22Rv1 (cell line): ENCODE measurements at regions not wholly inside any gene's neighbourhood (a gene's known extent, or its start where the extent isn't known, plus 50 kb on each side); places are given as distances from the start of the nearest gene placed in this dataset.

ENCODE experiments used
- ZFX ChIP-seq: fragments of 450-650 bp; IDR thresholded peaks from 2 replicates; pipeline ENCODE4 v1.6.1; 2017; ENCODE audit warnings: antibody characterized with exemption, borderline replicate concordance
- TF ChIP-seq, protein P1 (sequence below): fragments of 450-650 bp; IDR thresholded peaks from 2 replicates; pipeline ENCODE4 v1.5.1; 2017; ENCODE audit warnings: mild to moderate bottlenecking

DNA sequence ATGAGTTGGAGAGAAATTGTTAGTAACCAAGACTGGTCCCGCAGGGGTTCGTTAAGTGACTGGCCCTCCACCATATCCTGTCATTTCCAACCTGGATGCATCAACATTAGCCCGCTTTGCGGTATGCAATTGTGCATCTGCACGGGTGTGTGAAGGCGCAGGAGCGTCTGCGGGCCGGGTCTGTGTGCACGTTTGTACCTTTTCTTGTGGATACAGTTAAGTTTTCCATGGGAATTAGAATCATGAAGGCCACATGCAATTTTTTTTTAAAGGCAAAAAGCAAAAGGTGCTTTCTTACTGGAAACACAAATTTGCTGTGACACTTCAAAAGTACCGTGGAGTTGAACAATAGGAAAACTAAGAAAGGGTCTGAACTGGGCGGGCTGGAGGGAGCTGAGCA, 355.4 kb upstream of the ZFHX3 start:
- TF ChIP-seq, protein P1, sequence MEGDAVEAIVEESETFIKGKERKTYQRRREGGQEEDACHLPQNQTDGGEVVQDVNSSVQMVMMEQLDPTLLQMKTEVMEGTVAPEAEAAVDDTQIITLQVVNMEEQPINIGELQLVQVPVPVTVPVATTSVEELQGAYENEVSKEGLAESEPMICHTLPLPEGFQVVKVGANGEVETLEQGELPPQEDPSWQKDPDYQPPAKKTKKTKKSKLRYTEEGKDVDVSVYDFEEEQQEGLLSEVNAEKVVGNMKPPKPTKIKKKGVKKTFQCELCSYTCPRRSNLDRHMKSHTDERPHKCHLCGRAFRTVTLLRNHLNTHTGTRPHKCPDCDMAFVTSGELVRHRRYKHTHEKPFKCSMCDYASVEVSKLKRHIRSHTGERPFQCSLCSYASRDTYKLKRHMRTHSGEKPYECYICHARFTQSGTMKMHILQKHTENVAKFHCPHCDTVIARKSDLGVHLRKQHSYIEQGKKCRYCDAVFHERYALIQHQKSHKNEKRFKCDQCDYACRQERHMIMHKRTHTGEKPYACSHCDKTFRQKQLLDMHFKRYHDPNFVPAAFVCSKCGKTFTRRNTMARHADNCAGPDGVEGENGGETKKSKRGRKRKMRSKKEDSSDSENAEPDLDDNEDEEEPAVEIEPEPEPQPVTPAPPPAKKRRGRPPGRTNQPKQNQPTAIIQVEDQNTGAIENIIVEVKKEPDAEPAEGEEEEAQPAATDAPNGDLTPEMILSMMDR = no peak
- TF ChIP-seq ZFX = no peak
